SK-N-DZ (cell line): ENCODE measurements at regions not wholly inside any gene's neighbourhood (a gene's known extent, or its start where the extent isn't known, plus 50 kb on each side); places are given as distances from the start of the nearest gene placed in this dataset.

ENCODE experiments used
- DNase-seq: peaks from one replicate; pipeline ENCODE4 v3.0.0-alpha.2; 2015; ENCODE audit warnings: low spot score

DNA sequence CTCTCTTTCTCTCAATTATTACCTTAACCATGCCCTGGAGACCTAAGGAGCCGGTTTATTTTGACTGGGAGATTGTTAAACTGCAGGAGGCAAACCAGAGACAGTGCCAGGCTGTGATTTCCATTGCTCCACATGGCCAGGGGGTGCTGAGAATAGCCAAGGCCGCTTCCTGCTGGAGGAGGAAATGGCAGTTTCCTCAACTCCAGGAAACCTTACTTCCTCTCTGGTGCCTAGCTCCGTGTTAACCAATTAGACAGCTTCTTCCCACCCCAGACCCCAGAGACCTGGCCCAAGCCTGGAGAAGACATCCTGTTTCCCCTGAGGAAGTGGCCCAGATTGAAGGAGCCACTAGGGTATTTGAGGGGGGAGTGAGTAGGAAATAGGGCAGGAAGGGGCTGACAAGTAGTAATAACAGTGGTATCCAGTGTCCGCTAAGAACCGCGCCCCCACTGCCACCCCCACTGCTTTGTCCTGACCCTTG lies 161.2 kb downstream of the PLPP3 start:
- no peak for DNase-seq

DNA sequence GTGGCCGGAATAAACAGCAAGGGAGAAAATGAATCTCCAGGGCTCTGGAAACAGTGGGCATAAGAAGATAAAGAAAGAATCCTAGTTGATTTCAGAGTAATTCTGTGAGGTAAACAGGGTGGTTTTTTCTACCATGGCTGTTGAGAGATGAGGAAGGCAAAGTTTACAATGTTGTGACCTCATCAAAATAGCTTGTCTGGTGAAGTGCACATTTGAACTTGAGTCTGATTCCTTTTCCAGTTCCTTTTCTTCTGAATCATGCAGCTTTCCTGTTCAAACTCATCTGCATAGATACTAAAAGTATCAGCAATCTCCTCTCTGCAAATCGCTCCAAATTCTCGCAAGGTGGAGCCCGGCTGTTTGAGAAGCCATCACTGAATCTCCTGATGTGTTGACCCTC lies 161.7 kb downstream of the PLPP3 start:
- no peak for DNase-seq

DNA sequence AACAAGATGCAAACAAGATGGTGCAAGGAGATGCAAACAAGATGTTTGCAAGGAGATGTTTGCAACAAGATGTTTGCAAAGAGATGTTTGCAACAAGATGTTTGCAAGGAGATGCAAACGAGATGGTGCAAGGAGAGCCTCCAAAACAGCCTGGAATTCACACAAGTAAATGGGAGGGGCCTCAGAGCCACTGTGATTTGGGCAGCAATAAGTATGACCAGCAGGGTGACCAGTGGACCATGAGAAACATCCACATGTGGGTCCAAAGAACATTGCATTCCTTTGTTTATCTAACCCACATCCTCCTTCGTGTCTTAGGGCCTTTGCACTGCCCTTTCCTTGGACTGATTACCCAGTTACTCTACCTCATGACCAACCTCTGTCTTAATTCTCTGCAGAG lies 162.9 kb downstream of the PLPP3 start:
- no peak for DNase-seq

DNA sequence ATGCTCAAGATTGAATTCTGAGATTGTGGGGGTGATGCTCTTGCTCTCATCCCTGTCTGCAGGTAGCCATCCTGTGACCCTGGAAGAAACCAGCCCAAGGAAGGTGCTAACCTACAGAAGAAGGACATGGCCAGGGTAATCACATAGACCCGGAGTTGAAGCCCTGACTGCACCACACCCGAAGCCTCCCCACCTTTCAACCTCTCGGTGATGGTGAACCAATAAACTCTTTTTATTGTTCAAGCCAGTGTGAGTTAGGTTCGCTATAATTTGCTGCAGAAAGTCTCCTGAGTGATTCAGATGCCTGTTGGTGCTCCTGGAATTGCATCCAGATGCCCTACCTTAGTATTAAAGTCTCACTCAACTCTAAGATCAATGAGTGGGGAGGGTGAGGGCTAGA lies 163.6 kb downstream of the PLPP3 start:
- no peak for DNase-seq

DNA sequence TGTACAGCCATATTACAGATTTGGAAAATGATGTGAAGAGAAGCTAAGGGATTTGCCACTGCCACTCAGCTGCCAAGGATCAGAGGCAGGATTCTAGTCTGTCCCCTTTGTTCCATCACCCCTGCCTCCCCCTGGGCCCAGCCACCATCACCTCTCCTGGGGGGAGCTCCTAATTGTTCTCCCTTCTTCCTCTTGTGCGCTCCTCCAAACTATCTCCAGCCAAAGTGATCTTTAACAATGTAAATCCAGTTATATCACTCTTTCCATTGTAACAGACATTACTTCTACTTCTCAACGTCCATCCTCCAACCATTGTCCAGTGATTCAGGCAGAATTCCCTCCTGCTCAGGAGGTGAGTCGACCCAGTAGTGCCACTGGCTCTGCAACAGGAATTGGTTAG lies 164.1 kb downstream of the PLPP3 start:
- no peak for DNase-seq

DNA sequence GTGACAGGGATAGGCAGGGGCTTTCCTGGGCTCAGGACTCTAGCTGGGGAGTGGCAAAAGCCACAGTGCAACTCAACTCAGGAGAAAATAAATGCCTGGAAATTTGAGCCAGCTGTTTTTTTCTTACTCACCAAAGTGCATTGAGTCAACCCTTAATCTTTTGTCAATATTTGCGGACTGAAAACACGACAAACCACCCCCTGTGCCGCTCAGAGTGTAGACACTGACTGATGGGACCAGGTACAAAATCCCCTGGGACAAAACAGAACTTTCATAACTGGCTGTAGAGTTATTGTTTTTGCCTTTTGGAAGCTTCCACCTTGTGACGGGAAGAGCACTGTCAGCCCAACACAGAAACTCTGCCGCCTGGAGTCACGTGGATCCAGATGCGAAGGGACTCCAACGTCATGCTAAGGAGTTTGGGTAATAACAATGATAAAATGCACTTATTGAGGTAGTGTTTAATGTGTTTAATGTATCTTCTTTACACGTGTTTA lies 164.6 kb downstream of the PLPP3 start:
- DNase-seq: no peak

DNA sequence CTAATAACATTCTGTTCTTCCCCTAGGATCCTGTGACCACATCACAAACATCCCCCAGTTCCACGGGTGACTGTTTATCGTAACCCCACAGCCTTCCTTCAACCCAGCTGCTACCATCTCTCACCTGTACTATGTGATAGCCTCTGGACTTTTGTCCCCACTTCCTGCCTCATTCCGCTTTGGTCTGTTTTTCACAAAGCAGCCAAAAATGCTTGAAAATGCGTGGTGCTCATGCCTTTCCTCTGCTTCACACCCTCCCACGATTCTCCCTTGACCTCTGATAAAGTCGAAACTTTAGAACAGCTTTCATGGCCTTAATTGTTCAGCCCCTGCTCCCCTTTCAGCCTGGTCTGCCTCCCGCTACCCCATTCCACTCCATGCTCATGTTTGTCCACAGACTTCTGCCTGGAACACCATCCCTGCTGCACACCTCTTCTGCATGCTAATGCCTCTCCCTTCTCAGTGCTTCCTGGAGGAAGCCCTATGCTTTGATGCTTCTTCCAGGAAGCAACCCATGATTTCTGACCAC lies 165.6 kb downstream of the PLPP3 start:
- DNase-seq: no peak

DNA sequence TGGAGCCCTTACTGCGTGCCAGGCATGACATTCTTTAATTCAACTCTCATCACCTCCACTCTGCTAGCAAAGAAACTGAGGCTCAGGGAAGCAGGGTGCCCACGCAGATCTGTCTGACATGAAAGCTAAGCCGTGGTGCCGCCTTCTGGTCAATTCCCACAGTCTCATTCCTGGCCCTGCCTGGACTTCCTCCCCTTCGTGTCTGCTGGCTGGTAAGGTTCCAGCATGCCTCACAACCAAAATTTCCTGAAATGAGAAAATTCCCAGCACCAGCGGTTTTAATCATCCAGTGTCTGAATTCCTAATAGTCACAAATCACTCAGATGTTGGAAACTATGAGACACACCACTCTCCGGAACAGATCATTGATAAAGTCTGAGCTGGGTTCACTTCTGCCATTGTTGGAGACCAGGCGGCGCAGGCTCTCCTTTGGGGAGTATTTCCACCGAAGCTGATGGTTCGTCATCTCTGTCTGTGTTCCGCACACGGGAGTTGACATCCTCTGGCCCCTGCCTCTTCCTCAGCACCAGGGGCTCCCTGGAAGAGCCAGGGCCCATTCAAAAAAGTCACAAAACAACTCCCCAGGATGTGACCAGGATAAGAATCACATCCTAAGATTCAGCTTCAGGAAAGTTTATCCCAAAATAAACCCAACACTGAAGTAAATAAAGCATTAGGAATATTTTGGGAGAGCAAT lies 167.7 kb downstream of the PLPP3 start:
- DNase-seq: no peak

DNA sequence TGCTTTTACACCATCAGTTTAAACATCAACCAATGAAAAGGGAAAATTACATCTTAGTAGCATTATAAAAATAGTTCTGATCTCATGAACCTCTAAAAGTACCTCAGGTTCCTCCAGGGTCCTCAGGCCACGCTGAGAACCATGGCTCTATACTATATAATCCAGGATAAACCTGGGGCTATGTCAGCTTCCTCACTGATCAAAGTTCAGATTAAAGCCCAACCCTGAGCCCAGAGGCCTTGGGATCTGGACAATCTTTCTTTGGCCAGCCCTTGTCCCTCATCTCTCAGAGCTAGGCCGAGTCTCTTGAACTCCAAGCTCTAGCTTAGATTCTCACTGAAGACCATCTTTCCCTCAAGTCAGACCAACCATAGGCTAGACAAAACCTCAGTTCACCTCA lies 168.3 kb downstream of the PLPP3 start:
- DNase-seq: no peak

DNA sequence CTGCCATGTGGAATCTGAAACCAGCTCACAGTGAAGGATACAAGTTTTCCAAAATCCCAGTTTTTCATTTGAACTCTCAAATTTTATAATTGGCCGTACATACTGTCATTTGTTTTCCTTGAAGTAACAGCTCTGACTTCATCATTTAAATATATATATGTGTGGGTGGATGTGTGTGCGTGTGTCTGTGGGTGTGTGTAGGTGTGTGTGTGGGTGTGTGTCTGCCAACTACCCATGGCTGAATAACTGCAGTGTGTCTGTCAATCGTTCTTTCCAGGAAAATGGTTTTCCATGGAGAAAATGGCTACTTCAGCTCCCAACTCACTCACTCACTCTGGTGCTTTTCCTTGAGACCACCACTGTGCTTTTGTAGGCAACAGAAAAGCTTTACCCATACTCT lies 169.0 kb downstream of the PLPP3 start:
- no peak for DNase-seq

DNA sequence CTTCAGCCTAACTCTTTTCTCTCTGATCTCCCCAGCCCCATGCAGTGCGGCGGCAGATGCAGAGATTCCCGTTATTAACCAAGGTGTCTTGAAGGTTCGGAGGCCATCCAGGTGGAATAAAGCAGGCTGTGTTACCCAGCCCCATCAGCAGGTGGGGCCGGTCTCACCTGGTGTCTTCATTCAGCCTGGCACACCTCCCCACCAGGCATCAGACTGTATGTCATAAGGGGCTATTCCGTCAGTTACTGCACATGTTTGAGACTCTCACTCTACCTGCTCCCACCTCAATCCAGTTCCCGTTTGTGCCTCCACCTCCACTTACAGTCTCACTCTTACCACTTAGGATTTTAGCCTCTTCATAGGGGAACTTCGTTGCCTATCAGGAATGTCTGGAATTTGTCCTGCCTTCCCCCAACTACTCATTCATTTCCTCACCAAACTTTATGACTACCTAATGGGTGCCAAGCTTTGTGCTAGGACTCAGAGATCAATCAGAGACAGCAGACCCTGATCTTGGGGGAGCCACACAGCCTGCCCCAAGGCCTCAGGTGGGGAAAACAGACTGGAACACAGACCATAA lies 170.2 kb downstream of the PLPP3 start:
- no peak for DNase-seq

DNA sequence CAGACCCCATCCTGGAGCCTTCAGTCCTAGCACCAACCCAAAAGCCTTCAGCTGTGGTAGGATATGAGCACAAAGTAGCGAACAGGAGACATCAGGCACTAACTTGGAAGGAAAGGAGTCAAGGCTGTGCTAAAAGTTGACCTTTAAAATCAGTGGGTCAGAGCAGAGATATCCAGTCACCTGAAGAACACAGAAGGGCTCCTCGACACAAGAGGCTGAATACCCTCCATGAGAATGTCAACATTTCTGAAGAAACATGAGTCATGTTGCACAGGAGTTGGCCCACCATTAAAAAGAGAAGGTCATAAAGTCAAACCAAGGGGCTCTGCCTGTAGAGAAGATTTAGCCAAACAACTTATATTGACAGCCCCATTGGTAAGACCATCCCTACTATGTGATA lies 172.5 kb downstream of the PLPP3 start:
- no peak for DNase-seq

DNA sequence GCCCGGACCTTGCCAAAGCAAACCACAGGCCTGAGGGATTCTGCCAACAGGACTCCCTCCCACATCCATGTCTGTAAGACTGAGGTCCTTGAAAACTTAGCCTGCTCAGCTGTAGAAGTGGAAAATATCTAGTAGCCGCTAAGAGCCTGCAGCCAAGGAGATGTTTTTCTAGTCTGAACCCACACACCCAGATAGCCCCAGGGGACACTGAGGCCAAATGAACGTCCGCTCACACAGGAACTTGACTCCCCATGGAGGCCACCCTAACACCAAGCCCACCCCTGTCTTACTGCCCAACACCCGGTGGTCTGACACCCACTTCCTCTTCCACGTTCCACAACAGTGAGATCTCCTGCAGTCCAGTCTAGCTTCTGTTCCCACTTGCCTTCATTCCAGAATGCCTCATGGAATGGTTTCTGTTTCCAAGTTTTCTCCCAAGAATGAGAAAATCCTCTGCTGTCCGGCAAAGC lies 174.8 kb downstream of the PLPP3 start:
- no peak for DNase-seq

DNA sequence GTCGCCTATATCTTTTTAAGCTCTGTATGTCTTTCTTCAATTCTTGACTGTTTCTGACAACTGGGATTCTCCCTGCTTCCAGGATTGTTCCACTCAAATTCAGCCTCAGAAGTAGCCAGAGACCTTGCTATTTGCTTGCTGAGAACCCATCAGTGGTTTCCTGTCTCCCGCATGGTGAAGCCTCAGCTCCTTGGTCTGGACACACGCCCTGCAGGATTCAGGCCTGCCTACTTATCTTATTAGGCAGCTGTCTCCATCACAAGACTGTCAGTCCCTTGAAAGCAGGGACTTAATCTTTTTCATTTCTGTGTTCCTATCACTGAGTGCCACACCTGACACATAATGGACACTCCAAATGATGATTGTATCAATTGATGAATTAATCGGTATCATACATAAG lies 175.3 kb downstream of the PLPP3 start:
- DNase-seq: peak; percentile 27

DNA sequence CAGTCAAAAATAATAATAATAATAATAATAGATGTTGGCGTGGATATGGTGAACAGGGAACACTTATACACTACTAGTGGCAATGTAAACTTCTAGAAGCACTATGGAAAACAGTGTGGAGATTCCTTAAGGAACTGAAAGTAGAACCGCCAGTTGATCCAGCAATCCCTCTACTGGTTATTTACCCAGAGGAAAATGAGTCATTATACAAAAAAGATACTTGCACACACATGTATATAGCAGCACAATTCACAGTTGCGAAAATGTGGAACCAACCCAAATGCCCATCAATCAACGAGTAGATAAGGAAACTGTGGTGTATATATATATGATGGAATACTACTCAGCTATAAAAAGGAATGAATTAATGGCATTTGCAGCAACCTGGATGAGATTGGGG lies 176.0 kb downstream of the PLPP3 start:
- DNase-seq: no peak

DNA sequence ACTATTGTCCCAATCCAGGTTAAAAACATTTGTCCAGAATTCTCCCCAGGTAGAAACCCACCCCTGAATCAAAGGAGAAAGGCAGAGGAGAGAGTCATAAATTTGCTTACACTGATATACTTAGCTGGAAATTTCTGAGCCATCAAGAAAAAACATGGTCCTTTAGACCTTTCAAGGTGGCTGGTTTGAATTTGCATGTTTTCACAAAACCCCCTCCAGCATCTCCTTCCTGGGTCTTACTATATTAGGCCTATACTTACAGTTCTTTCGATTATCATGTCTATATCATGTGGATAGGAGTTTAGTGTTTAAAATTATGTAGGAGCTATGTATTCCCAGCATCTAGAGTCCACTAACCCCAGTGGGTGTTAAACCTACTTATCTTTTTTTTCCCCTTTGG lies 178.2 kb downstream of the PLPP3 start:
- DNase-seq: no peak

DNA sequence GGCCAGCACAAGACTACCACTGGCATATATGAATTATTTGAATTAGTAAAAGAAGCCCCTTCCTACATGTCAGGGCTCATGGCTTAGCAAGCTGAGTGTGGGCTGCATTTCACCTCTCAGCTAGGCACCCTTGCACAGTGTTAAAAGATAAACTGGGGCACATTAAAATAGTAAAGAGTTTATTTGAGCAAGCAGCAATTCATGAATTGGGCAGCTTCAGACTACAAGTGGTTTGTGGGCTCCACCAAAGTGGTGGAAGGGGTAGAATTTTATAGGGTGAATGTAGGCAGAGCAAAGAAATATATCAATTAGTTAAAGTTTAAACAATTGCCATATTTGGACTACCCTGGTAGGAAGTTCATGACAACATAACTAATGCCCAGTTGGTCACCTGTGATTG lies 178.8 kb downstream of the PLPP3 start:
- DNase-seq: no peak

DNA sequence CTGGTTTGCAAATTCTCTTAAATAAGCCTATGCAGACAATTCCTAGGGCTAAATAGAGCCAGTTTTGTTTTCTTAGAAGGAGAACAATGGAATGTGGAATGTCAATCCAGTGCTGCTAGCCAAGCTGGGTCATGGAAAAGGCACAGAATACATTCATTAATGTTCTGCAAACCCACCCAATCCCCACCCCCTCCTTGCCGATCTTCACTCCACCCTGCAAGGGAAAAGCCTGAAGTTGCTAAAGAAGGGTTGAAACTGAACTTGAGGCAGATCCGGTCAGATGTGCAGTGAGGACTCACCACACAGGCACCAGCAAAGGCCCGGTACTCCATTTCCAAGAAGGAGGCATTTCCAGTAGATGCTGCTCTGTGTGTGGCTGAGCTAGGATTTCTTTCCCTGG lies 179.6 kb downstream of the PLPP3 start:
- no peak for DNase-seq

DNA sequence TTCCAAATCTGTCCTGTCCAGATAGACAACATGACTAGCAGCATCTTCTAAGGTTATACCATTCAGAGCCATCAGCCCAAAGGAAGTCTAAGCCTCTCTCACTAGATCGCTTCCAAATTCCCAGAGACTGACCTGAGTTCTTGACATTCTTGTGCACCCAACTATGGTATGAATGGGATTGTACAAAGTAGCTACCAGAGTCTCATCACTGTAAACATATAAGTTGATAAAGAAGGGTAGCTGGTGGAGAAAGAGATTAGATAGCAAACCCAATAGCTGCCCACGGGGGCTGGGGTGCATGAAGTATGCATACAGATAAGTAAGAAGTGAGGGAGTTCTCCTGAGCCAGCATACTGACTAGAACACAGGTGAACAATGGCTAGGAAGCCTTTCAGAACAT lies 180.0 kb downstream of the PLPP3 start:
- DNase-seq: no peak

DNA sequence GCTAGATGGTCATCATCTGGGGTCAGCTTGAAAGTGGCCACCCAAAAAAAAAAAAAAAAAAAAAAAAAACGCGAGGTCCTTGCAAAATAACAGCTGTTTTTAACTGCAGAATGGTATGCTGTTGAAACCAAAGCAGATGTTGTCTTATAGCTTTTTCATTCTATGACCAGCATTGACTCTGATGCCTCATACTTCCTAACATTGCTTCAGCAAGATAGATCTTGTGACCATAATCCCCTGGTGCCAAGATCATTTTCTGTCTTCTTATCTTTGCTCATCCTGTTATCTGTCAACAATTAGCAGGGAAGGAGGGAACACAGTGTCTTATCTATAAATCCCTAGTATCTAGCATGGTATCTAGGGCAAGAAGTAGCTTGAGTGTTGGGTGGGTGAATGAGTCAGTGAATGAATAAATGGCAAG lies 181.5 kb downstream of the PLPP3 start:
- no peak for DNase-seq

DNA sequence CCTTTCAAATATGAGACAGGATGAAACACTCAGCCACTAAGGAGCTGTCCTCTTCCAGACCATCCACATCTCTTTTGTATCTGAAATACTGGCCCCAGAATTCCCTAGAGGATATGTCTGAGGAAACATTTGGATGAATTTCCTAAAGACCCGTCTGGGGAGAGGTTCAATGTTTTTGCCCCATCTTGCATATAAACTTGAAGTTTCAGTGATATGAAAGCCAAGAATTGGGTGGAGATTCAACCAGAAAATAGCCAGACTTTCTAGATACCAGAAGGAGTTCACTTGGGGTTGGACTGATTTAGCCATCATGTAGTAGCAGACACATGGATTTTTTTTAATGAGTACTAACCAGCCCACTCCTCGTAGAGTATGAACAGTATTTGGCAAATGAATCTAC lies 182.0 kb downstream of the PLPP3 start:
- DNase-seq: no peak

DNA sequence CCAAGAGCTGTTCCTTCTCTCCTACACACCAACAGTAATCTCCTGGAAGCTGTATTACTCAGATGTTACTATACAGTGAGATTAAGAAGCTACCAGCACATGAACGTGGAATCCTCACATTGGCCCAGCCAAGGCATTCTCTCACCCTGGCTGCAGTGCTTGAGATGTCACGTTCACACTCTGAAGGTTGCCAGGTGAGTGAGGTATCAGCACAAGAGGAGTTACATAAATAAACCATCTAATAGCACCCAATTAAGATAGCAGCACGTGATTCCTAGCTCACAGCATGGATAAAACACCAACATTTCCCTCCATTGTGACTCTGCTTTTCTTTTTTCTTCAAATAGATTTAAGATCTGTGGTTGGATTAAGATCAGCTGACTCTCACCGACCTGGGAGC lies 182.8 kb downstream of the PLPP3 start:
- no peak for DNase-seq

DNA sequence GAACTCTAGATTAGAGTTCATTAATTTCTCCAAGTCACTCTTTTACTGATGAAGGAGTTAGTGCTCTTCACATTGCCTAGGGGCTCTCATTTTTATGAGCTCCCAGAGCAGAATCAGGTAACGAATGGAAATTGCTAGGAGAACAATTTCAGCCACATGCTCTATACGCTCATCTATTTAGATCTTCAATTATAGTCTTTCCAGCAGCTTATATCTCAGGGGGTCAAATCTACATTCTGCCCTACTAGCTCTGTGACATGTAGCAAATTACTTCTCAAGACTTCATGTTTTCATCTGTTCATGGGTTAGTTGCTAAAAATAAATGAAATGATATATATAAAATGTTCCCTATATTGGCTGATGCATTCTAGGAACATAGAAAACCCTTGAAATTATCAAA lies 183.6 kb downstream of the PLPP3 start:
- no peak for DNase-seq
